ENCODE measurements at regions not wholly inside any gene's neighbourhood (a gene's known extent, or its start where the extent isn't known, plus 50 kb on each side); places are given as distances from the start of the nearest gene placed in this dataset.

DNA sequence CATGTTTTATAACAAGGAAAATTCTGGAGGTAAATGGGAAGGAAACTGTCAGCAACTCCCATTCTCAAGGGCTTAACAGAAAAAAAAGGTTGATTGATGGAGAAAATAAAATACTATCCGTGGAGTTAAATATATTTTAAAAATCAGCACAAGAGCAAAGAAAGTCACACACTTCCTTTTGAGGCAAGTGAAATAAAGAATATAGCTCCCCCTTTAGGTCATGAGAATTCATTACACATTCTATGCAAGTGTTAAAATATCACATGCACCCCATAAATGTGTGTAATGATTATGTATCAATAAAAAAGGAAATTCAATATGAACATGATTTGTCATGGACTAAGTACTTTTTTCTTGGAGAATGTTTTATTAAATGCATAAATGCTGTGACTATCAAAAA is 349.2 kb downstream of the TPBG start:
- TF ChIP-seq, protein P1, sequence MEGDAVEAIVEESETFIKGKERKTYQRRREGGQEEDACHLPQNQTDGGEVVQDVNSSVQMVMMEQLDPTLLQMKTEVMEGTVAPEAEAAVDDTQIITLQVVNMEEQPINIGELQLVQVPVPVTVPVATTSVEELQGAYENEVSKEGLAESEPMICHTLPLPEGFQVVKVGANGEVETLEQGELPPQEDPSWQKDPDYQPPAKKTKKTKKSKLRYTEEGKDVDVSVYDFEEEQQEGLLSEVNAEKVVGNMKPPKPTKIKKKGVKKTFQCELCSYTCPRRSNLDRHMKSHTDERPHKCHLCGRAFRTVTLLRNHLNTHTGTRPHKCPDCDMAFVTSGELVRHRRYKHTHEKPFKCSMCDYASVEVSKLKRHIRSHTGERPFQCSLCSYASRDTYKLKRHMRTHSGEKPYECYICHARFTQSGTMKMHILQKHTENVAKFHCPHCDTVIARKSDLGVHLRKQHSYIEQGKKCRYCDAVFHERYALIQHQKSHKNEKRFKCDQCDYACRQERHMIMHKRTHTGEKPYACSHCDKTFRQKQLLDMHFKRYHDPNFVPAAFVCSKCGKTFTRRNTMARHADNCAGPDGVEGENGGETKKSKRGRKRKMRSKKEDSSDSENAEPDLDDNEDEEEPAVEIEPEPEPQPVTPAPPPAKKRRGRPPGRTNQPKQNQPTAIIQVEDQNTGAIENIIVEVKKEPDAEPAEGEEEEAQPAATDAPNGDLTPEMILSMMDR (conservative IDR thresholded peaks at IDR 0.05; ENCODE audit: low read depth, low read length) = peak; percentile 36
- no peak for DNase-seq (ENCODE audit: low read depth)
- H3K4me3 ChIP-seq (ENCODE audit: low read length) = no peak overlapping the region

DNA sequence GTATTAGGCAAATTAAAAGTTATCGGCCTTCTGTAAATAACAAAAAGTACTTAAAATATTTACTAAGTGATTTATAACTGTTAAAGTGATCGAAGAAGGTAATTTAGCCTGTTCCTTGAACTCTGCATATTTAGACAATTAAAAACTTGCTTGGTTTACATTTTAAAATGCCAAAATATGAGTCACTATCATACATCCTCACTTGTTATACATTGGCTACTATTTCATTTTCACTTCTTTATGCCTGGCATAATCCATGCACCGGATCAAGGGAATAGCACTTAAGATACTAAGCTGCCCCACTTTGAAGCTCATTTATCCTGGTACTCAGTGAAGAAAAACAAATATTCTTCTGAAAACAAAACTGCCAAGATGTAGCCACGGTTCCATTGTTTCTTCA is 344.6 kb downstream of the UBE3D start:
- TF ChIP-seq, protein P1 (conservative IDR thresholded peaks at IDR 0.05; ENCODE audit: low read depth, low read length) = no peak
- DNase-seq (ENCODE audit: low read depth) = no peak

DNA sequence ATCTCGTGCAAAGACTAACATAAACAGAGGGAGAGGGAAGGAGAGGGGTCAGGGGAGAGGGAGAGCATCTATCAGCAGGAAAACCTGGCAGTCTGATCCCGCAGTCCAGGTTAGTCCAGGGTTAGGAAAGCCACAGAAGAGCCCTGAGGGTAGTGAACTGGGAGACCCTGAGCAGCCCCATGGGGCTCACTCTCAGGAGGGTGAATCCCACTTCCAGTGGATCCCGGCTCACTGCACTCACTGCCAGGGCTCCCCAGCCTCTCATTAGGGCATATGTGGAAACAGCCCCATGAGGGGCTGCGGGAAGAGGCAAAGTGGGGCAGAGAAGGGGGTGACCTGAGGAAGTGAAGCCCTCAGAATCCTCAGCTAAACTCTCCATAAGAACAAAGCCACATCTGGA is 329.9 kb downstream of the UBE3D start:
- H3K4me3 ChIP-seq (ENCODE audit: low read length) = no peak overlapping the region
- TF ChIP-seq, protein P1 (conservative IDR thresholded peaks at IDR 0.05; ENCODE audit: low read depth, low read length) = no peak
- no peak for DNase-seq (ENCODE audit: low read depth)

More for the DNA sequence above, 344.6 kb downstream of the UBE3D start:
- no peak overlapping the region for H3K4me3 ChIP-seq (ENCODE audit: low read length)

DNA sequence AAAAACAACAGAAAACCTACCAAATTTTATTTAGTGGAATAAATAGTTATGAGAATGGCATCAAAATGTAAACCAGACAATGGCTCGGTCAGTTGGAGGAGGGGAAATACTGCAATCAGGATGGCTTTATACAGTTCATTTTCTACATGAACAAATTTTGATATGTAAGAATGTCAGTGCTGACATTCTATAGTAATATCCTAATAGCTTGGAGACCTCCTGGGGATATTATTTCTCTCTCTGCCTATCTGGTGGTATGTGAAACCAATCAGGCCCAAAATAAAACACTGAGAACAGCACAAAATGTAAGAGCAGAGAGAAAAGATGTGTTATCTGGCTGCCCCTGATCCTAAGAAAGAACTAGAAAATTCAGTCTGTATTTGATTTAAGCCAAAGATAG is 327.7 kb downstream of the UBE3D start:
- no peak for DNase-seq (ENCODE audit: low read depth)
- TF ChIP-seq, protein P1 (conservative IDR thresholded peaks at IDR 0.05; ENCODE audit: low read depth, low read length) = no peak
- H3K4me3 ChIP-seq (ENCODE audit: low read length) = no peak overlapping the region

DNA sequence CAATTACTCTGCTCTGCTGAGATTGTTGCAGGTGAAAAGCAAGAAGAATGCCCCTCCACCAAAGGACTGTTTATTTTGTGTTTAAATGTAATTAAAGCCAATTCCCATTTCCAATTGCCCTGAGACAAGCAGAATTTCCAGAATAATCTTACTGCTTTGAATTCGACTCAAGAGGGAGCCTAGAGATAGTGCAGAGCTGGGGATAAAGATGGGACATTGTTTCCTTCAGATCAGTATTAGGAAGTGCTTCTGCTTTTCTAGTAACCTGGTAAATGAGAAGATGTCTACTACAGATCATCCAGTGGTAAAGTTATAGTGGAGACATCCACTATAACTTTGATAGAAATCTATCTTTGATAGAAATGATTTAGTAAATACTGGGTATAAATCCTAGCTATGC is 326.9 kb downstream of the UBE3D start:
- TF ChIP-seq, protein P1 (conservative IDR thresholded peaks at IDR 0.05; ENCODE audit: low read depth, low read length) = no peak
- no peak overlapping the region for H3K4me3 ChIP-seq (ENCODE audit: low read length)
- DNase-seq (ENCODE audit: low read depth) = no peak

DNA sequence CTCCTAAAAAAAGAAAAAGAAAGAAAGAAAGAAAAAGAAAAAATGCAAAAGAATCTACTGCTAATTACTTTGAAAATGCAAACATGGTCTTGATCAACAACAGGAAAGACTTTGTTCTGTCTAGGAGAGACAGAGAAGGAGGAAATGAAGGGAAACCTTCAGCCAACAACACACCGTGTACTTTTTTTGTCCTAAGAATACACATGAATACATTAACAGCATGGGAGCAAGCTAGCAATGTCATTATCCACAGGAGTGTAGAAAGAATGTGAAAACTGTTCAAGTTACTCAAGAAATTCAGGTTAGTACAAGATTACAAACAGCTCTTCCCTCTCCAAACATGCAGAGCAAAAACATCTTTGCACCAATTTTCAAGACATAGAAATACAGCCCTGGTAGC is 326.3 kb downstream of the UBE3D start:
- TF ChIP-seq, protein P1 (conservative IDR thresholded peaks at IDR 0.05; ENCODE audit: low read depth, low read length) = no peak
- DNase-seq (ENCODE audit: low read depth) = no peak
- H3K4me3 ChIP-seq (ENCODE audit: low read length) = no peak overlapping the region

DNA sequence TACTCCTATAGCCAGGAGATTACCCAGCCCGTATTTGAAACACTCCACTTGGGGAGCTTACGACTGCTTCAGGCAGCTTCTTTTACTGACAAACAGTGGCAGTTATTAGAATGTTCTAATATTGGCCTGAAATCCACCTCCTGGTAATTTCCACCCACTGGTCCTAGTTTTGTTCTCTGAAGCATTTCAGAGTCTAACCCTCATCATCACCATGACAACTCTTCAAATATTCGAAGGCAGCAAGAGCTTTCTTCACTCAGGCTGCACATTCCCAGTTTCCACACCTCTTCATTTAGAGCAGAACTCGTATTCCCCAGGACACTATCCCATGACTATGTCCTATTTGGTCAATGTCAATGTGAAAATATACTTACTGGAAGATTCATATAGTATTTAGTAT is 325.6 kb downstream of the UBE3D start:
- H3K4me3 ChIP-seq (ENCODE audit: low read length) = no peak overlapping the region
- no peak for DNase-seq (ENCODE audit: low read depth)
- TF ChIP-seq, protein P1 (conservative IDR thresholded peaks at IDR 0.05; ENCODE audit: low read depth, low read length) = no peak

All from retinal pigment epithelial cell (primary cell).